CD4-positive, alpha-beta memory T cell (primary cell): ENCODE measurements at regions not wholly inside any gene's neighbourhood (a gene's known extent, or its start where the extent isn't known, plus 50 kb on each side); places are given as distances from the start of the nearest gene placed in this dataset.

Source experiments
- CTCF ChIA-PET: fragments of 350-600 bp; sonication (Branson Sonifier 250); formaldehyde crosslinking; loops from one replicate; lab custom pipeline; 2021; ENCODE audit warnings: inconsistent platforms; ENCODE audit not compliant: partially characterized antibody; lab: Charles Lee
- POLR2A ChIA-PET: fragments of 350-600 bp; sonication (Branson Sonifier 250); formaldehyde crosslinking; loops from one replicate; lab custom pipeline; 2021; ENCODE audit not compliant: partially characterized antibody; lab: Charles Lee
- DNase-seq, 5 donors: peaks; one replicate each; pipeline versions ENCODE4 v3.0.0 to v3.0.0-alpha.2; 2020 to 2022; ENCODE audit warnings: mixed read lengths in 1 of 5
- H3K27ac ChIP-seq: one replicate; pipeline ENCODE4 v1.7.0; 2013; ENCODE audit warnings: low read depth, low read length
- H3K27me3 ChIP-seq: 2 replicates; pipeline ENCODE4 v1.7.0; 2013; ENCODE audit warnings: mild to moderate bottlenecking, low read length, moderate library complexity; ENCODE audit not compliant: insufficient read depth
- H3K36me3 ChIP-seq: 2 replicates; pipeline ENCODE4 v1.7.0; 2013; ENCODE audit warnings: mild to moderate bottlenecking, low read length, moderate library complexity; ENCODE audit not compliant: insufficient read depth
- H3K4me1 ChIP-seq: 2 replicates; pipeline ENCODE4 v1.7.0; 2013; ENCODE audit warnings: mild to moderate bottlenecking, low read length, moderate library complexity; ENCODE audit not compliant: insufficient read depth
- H3K4me3 ChIP-seq, 2 donors: one replicate each; pipeline ENCODE4 v1.7.0; 2013; ENCODE audit warnings: low read length in 2 of 2, mild to moderate bottlenecking in 1 of 2
- H3K9me3 ChIP-seq, 2 donors: one replicate each; pipeline ENCODE4 v1.7.0; 2013; ENCODE audit warnings: low read length in 2 of 2, control low read depth in 1 of 2; ENCODE audit not compliant: control insufficient read depth in 1 of 2
- H3K27ac Mint-ChIP-seq, 7 donors: one replicate each; pipeline ENCODE4 v1.8.0; 2020 to 2021; ENCODE audit warnings: mixed read lengths in 7 of 7, mild to moderate bottlenecking in 6 of 7, inconsistent platforms in 3 of 7, moderate library complexity in 3 of 7
- H3K27me3 Mint-ChIP-seq, 2 donors: one replicate each; pipeline ENCODE4 v1.8.0; 2020 to 2021; ENCODE audit warnings: mixed read lengths in 2 of 2
- H3K36me3 Mint-ChIP-seq, 2 donors: one replicate each; pipeline ENCODE4 v1.8.0; 2020 to 2021; ENCODE audit warnings: mixed read lengths in 2 of 2, inconsistent platforms in 1 of 2, mild to moderate bottlenecking in 1 of 2
- H3K4me1 Mint-ChIP-seq, 4 donors: one replicate each; pipeline ENCODE4 v1.8.0; 2020 to 2021; ENCODE audit warnings: mixed read lengths in 4 of 4, mild to moderate bottlenecking in 1 of 4
- H3K4me3 Mint-ChIP-seq, 8 donors: one replicate each; pipeline ENCODE4 v1.8.0; 2020 to 2021; ENCODE audit warnings: mixed read lengths in 8 of 8, mild to moderate bottlenecking in 7 of 8, moderate library complexity in 6 of 8, inconsistent platforms in 3 of 8
- H3K9me3 Mint-ChIP-seq, 8 donors: one replicate each; pipeline ENCODE4 v1.8.0; 2020 to 2021; ENCODE audit warnings: mixed read lengths in 8 of 8, mild to moderate bottlenecking in 5 of 8, inconsistent platforms in 3 of 8, moderate library complexity in 1 of 8
- intact Hi-C: fragments of 100-400 bp; cut with micrococcal nuclease; formaldehyde crosslinking; loops from one replicate; pipeline ENCODE4 v1.15.1; 2023

GRCh38 chr6:43987838-43988439 lies 139.3 kb downstream of the MRPL14 start:
- Mint-ChIP-seq H3K4me1 (no peaks in the 10 kb centered on the region), H3K9me3 (no peaks in the 10 kb centered on the region), H3K36me3 (no peaks in the 10 kb centered on the region), H3K27ac (no peak overlapping the region), H3K4me3 (no peak overlapping the region), H3K27me3 (peaks cover 4 to 11% of the 10 kb centered on the region in 2 donors)
- ChIA-PET POLR2A (no interaction called here), CTCF (no interaction called here)
- H3K4me3 ChIP-seq, result no peak overlapping the region
- no peaks in the 10 kb centered on the region for H3K27me3 ChIP-seq
- H3K4me1 ChIP-seq, result no peaks in the 10 kb centered on the region
- H3K9me3 ChIP-seq, result no peaks in the 10 kb centered on the region
- no peak overlapping the region for H3K27ac ChIP-seq
- DNase-seq, result no peak
- intact Hi-C loops, result no loop called here
- no peaks in the 10 kb centered on the region for H3K36me3 ChIP-seq

GRCh38 chr6:43986177-43986825 lies 141.0 kb downstream of the MRPL14 start:
- Histone ChIP-seq H3K9me3 (no peaks in the 10 kb centered on the region), H3K27ac (no peak overlapping the region), H3K4me3 (no peak overlapping the region), H3K4me1 (no peaks in the 10 kb centered on the region), H3K36me3 (no peaks in the 10 kb centered on the region), H3K27me3 (no peaks in the 10 kb centered on the region)
- H3K9me3 Mint-ChIP-seq, result no peaks in the 10 kb centered on the region
- H3K27me3 Mint-ChIP-seq, result peaks cover 4 to 11% of the 10 kb centered on the region in 2 donors
- ChIA-PET POLR2A (no interaction called here), CTCF (interaction anchor here (1.5 kb wide), 1 partner anchor 19 kb away, joined by 4 read pairs; no protein-coding TSS in a partner anchor)
- DNase-seq, result no peak
- intact Hi-C loops, result no loop called here
- H3K4me3 Mint-ChIP-seq, result no peak overlapping the region
- H3K27ac Mint-ChIP-seq, result no peak overlapping the region
- no peaks in the 10 kb centered on the region for H3K36me3 Mint-ChIP-seq
- no peaks in the 10 kb centered on the region for H3K4me1 Mint-ChIP-seq

GRCh38 chr6:43985329-43985728 lies 141.9 kb downstream of the MRPL14 start:
- intact Hi-C loops, result no loop called here
- H3K4me3 Mint-ChIP-seq, result no peak overlapping the region
- H3K36me3 ChIP-seq, result no peaks in the 10 kb centered on the region
- H3K27ac Mint-ChIP-seq, result no peak overlapping the region
- no peak overlapping the region for H3K4me3 ChIP-seq
- no peaks in the 10 kb centered on the region for H3K27me3 ChIP-seq
- no peaks in the 10 kb centered on the region for H3K4me1 ChIP-seq
- H3K27me3 Mint-ChIP-seq, result peaks cover 4 to 14% of the 10 kb centered on the region in 2 donors
- H3K4me1 Mint-ChIP-seq, result no peaks in the 10 kb centered on the region
- no peak for DNase-seq
- no peaks in the 10 kb centered on the region for H3K9me3 Mint-ChIP-seq
- no peaks in the 10 kb centered on the region for H3K36me3 Mint-ChIP-seq
- CTCF ChIA-PET, result no interaction called here
- POLR2A ChIA-PET, result no interaction called here
- H3K9me3 ChIP-seq, result no peaks in the 10 kb centered on the region
- no peak overlapping the region for H3K27ac ChIP-seq

- intact Hi-C loops, result no loop called here
- H3K9me3 Mint-ChIP-seq, result no peaks in the 10 kb centered on the region
- H3K4me1 Mint-ChIP-seq, result no peaks in the 10 kb centered on the region
- H3K4me1 ChIP-seq, result no peaks in the 10 kb centered on the region
- ChIA-PET POLR2A (no interaction called here), CTCF (no interaction called here)
- no peak overlapping the region for H3K27ac Mint-ChIP-seq
- H3K27ac ChIP-seq, result no peak overlapping the region
- no peaks in the 10 kb centered on the region for H3K9me3 ChIP-seq
- no peaks in the 10 kb centered on the region for H3K27me3 ChIP-seq
- no peaks in the 10 kb centered on the region for H3K36me3 ChIP-seq
- no peaks in the 10 kb centered on the region for H3K36me3 Mint-ChIP-seq
- no peak overlapping the region for H3K4me3 Mint-ChIP-seq
- no peak overlapping the region for H3K4me3 ChIP-seq
- no peak for DNase-seq
- H3K27me3 Mint-ChIP-seq, result peaks cover 7 to 14% of the 10 kb centered on the region in 2 donors
Measured at GRCh38 chr6:43984442-43985321, 142.6 kb downstream of the MRPL14 start.

- DNase-seq, result no peak
- Mint-ChIP-seq H3K9me3 (no peaks in the 10 kb centered on the region), H3K4me1 (no peaks in the 10 kb centered on the region), H3K27me3 (peaks cover 6 to 12% of the 10 kb centered on the region in 2 donors), H3K27ac (no peak overlapping the region), H3K36me3 (no peaks in the 10 kb centered on the region), H3K4me3 (no peak overlapping the region)
- Histone ChIP-seq H3K27me3 (no peaks in the 10 kb centered on the region), H3K27ac (no peak overlapping the region), H3K4me1 (no peaks in the 10 kb centered on the region), H3K4me3 (no peak overlapping the region), H3K9me3 (no peaks in the 10 kb centered on the region), H3K36me3 (no peaks in the 10 kb centered on the region)
- POLR2A ChIA-PET, result no interaction called here
- CTCF ChIA-PET, result no interaction called here
- intact Hi-C loops, result no loop called here
Measured at GRCh38 chr6:43983632-43984031, 143.6 kb downstream of the MRPL14 start.

GRCh38 chr6:43983191-43983590 lies 144.1 kb downstream of the MRPL14 start:
- intact Hi-C loops, result no loop called here
- no peak overlapping the region for H3K4me3 ChIP-seq
- no peaks in the 10 kb centered on the region for H3K4me1 Mint-ChIP-seq
- no peak for DNase-seq
- no peak overlapping the region for H3K27ac ChIP-seq
- H3K9me3 ChIP-seq, result no peaks in the 10 kb centered on the region
- H3K36me3 Mint-ChIP-seq, result no peaks in the 10 kb centered on the region
- no peak overlapping the region for H3K27ac Mint-ChIP-seq
- H3K27me3 Mint-ChIP-seq, result peaks cover 9 to 15% of the 10 kb centered on the region in 2 donors
- no peak overlapping the region for H3K4me3 Mint-ChIP-seq
- H3K9me3 Mint-ChIP-seq, result no peaks in the 10 kb centered on the region
- no peaks in the 10 kb centered on the region for H3K36me3 ChIP-seq
- no peaks in the 10 kb centered on the region for H3K27me3 ChIP-seq
- no peaks in the 10 kb centered on the region for H3K4me1 ChIP-seq
- CTCF ChIA-PET, result no interaction called here
- POLR2A ChIA-PET, result no interaction called here

GRCh38 chr6:43982084-43982625 lies 145.1 kb downstream of the MRPL14 start:
- Histone ChIP-seq H3K4me3 (no peak overlapping the region), H3K27me3 (no peaks in the 10 kb centered on the region), H3K27ac (no peak overlapping the region), H3K4me1 (no peaks in the 10 kb centered on the region), H3K36me3 (no peaks in the 10 kb centered on the region), H3K9me3 (no peaks in the 10 kb centered on the region)
- H3K27ac Mint-ChIP-seq, result no peak overlapping the region
- H3K4me1 Mint-ChIP-seq, result no peaks in the 10 kb centered on the region
- ChIA-PET POLR2A (no interaction called here), CTCF (no interaction called here)
- no peak for DNase-seq
- no peak overlapping the region for H3K4me3 Mint-ChIP-seq
- H3K36me3 Mint-ChIP-seq, result no peaks in the 10 kb centered on the region
- peaks cover 15 to 16% of the 10 kb centered on the region in 2 donors for H3K27me3 Mint-ChIP-seq
- intact Hi-C loops, result no loop called here
- no peaks in the 10 kb centered on the region for H3K9me3 Mint-ChIP-seq
